Activated B cell treated with CpG ODN at 0.5 μM for 24 hours (primary cell): ENCODE measurements at regions not wholly inside any gene's neighbourhood (a gene's known extent, or its start where the extent isn't known, plus 50 kb on each side); places are given as distances from the start of the nearest gene placed in this dataset.

Experiments used
- ATAC-seq: fragments of 200-7000 bp; cut with Tn5 transposase; one replicate; pipeline ENCODE4 v1.10.0; 2021; ENCODE audit warnings: low read depth, mild to moderate bottlenecking, moderate library complexity
- CTCF ChIA-PET: fragments of 350-600 bp; sonication (Branson Sonifier 250); formaldehyde crosslinking; loops from one replicate; lab custom pipeline; 2021; ENCODE audit warnings: antibody characterized with exemption; lab: Charles Lee
- POLR2A ChIA-PET: fragments of 350-600 bp; sonication (Branson Sonifier 250); formaldehyde crosslinking; loops from one replicate; lab custom pipeline; 2021; ENCODE audit warnings: antibody characterized with exemption; lab: Charles Lee
- DNase-seq: peaks from one replicate; pipeline ENCODE4 v3.0.0; 2022
- H3K27ac Mint-ChIP-seq: one replicate; pipeline ENCODE4 v1.8.0; 2020; ENCODE audit warnings: mixed read lengths
- H3K27me3 Mint-ChIP-seq: one replicate; pipeline ENCODE4 v1.8.0; 2021; ENCODE audit warnings: mixed read lengths
- H3K36me3 Mint-ChIP-seq: one replicate; pipeline ENCODE4 v1.8.0; 2021; ENCODE audit warnings: low read depth, mixed read lengths
- H3K4me1 Mint-ChIP-seq: one replicate; pipeline ENCODE4 v1.8.0; 2021; ENCODE audit warnings: mixed read lengths
- H3K4me3 Mint-ChIP-seq: one replicate; pipeline ENCODE4 v1.8.0; 2020; ENCODE audit warnings: mild to moderate bottlenecking, mixed read lengths
- H3K9me3 Mint-ChIP-seq: one replicate; pipeline ENCODE4 v1.8.0; 2020; ENCODE audit warnings: mixed read lengths
- intact Hi-C: fragments of 100-400 bp; cut with micrococcal nuclease; formaldehyde crosslinking; loops from one replicate; pipeline ENCODE4 v1.15.1; 2024
- TF ChIP-seq, protein P1 (sequence below): fragments of 200-600 bp; IDR thresholded peaks from one replicate; pipeline ENCODE4 v1.8.0; 2022; ENCODE audit warnings: antibody characterized with exemption, mild to moderate bottlenecking

DNA sequence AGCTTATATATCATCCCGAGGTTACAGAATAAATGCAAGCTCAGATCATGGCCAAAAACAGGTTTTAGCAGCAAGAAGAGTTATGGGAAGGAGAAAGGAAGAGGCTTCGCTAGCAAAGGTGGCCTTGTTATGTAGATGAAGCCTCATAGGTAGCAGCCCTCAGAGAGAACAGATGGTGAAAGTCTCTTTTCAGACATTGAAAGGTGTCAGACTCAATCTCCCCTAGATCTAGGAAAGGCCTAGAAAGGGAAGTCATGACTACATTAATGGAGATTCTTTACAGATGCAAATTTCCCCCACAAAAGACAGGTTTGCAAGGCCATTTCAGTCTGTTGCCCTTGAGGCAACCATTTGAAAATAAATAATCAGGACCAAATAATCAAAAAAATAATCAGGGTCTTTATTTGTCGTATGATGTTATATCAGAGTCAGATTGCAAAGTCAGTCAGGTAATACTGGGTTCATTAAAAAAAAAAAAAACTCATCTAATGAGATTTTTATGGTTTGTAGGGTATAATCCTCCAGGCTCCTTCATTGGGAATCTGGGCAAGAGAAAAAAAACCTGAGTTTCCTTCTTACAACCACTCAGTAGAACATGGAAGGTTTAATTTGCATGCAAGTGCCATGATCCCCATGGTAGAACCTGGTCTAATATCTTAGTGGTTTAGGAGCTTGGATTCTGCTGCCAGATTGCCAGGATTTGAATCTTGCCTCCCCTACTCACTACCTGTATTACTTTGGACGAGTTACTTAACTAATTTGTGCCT, 50.8 kb upstream of the HTR2A start:
- intact Hi-C loops, result no loop called here
- CTCF ChIA-PET, result interaction anchor here (1.1 kb wide), 1 partner anchor 15 kb away, joined by 6 read pairs; no protein-coding TSS in a partner anchor
- POLR2A ChIA-PET, result no interaction called here
- TF ChIP-seq, protein P1, sequence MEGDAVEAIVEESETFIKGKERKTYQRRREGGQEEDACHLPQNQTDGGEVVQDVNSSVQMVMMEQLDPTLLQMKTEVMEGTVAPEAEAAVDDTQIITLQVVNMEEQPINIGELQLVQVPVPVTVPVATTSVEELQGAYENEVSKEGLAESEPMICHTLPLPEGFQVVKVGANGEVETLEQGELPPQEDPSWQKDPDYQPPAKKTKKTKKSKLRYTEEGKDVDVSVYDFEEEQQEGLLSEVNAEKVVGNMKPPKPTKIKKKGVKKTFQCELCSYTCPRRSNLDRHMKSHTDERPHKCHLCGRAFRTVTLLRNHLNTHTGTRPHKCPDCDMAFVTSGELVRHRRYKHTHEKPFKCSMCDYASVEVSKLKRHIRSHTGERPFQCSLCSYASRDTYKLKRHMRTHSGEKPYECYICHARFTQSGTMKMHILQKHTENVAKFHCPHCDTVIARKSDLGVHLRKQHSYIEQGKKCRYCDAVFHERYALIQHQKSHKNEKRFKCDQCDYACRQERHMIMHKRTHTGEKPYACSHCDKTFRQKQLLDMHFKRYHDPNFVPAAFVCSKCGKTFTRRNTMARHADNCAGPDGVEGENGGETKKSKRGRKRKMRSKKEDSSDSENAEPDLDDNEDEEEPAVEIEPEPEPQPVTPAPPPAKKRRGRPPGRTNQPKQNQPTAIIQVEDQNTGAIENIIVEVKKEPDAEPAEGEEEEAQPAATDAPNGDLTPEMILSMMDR, result no peak
- H3K9me3 Mint-ChIP-seq, result peaks cover 22% of the 10 kb centered on the region
- DNase-seq (no peak), ATAC-seq (no peak)
- no peaks in the 10 kb centered on the region for H3K27me3 Mint-ChIP-seq
- peaks cover 5% of the 10 kb centered on the region for H3K36me3 Mint-ChIP-seq
- H3K4me1 Mint-ChIP-seq, result peaks cover 8% of the 10 kb centered on the region
- H3K27ac Mint-ChIP-seq, result no peak overlapping the region
- no peak overlapping the region for H3K4me3 Mint-ChIP-seq
